ENCODE measurements at regions not wholly inside any gene's neighbourhood (a gene's known extent, or its start where the extent isn't known, plus 50 kb on each side); places are given as distances from the start of the nearest gene placed in this dataset.

DNA sequence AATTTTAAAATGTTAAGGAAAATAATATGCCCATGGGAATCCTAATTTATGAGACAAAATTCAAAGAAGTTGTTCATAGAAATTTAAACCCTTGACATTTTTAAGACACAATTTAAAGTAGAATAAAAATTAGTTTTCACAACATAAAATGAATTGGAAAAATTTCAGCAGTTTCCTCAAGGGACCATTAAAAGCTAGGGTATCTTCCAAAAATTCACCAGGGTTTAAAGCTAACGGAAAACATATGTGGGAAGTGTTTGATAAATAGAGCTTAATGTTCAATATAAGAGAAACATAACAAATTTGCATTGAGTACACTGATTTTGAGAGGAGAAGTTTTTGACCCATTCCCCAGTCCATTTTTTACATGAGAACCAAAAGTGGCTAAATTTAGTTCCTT is 228.9 kb upstream of the TTC29 start:
- TF ChIP-seq CTCF (IDR thresholded peaks at IDR 0.05) (no peak), POLR2A (IDR thresholded peaks at IDR 0.05) (no peak)
